ENCODE measurements at regions not wholly inside any gene's neighbourhood (a gene's known extent, or its start where the extent isn't known, plus 50 kb on each side); places are given as distances from the start of the nearest gene placed in this dataset.
A peak's percentile ranks its signal among the peaks of the same experiment; 100 is the strongest.

DNA sequence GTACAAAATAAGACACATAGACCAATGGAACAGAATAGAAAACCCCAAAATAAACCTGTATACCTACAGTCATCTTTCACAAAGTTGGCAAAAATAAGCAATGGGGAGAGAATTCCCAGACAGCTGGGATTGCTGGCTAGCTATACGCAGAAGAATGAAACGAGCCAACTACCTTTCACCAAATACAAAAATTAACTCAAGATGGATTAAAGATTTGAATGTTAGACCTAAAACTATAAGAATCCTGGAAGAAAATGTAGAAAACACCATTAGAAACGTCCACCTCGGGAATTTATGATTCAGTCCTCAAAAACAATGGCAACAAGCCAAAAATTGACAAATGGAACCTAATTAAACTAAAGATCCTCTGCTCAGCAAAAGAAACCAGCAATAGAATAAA is 408.1 kb upstream of the SLITRK1 start:
- no peaks in the 10 kb centered on the region for H4K20me1 ChIP-seq (replicated peaks; ENCODE audit: insufficient read depth)
- H3K27me3 ChIP-seq (ENCODE audit: insufficient read depth), result no peaks in the 10 kb centered on the region
- no peaks in the 10 kb centered on the region for H3K9me2 ChIP-seq (ENCODE audit: insufficient read depth)
- no peak overlapping the region for H3K27ac ChIP-seq (ENCODE audit: low read depth)
- no peaks in the 10 kb centered on the region for H3K27me3 Mint-ChIP-seq (ENCODE audit: insufficient read depth, low read depth, poor library complexity)
- no peaks in the 10 kb centered on the region for H3K79me2 ChIP-seq (replicated peaks; ENCODE audit: insufficient read depth)
- ATAC-seq (no peak), DNase-seq (ENCODE audit: low spot score) (no peak)
- H3K9me3 Mint-ChIP-seq, result no peaks in the 10 kb centered on the region
- peak overlapping the region; percentile 43; the same call in 1 of the 2 replicates for H2AFZ ChIP-seq
- H3K4me3 Mint-ChIP-seq, result no peak overlapping the region
- TF ChIP-seq, protein P1, sequence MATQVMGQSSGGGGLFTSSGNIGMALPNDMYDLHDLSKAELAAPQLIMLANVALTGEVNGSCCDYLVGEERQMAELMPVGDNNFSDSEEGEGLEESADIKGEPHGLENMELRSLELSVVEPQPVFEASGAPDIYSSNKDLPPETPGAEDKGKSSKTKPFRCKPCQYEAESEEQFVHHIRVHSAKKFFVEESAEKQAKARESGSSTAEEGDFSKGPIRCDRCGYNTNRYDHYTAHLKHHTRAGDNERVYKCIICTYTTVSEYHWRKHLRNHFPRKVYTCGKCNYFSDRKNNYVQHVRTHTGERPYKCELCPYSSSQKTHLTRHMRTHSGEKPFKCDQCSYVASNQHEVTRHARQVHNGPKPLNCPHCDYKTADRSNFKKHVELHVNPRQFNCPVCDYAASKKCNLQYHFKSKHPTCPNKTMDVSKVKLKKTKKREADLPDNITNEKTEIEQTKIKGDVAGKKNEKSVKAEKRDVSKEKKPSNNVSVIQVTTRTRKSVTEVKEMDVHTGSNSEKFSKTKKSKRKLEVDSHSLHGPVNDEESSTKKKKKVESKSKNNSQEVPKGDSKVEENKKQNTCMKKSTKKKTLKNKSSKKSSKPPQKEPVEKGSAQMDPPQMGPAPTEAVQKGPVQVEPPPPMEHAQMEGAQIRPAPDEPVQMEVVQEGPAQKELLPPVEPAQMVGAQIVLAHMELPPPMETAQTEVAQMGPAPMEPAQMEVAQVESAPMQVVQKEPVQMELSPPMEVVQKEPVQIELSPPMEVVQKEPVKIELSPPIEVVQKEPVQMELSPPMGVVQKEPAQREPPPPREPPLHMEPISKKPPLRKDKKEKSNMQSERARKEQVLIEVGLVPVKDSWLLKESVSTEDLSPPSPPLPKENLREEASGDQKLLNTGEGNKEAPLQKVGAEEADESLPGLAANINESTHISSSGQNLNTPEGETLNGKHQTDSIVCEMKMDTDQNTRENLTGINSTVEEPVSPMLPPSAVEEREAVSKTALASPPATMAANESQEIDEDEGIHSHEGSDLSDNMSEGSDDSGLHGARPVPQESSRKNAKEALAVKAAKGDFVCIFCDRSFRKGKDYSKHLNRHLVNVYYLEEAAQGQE (IDR thresholded peaks at IDR 0.05; ENCODE audit: unreplicated experiment), result no peak
- no peak for TF ChIP-seq ZNF331 (CRISPR knock-in tag; IDR thresholded peaks at IDR 0.05; ENCODE audit: low read depth)
- TF ChIP-seq EZH2phosphoT487 (IDR thresholded peaks at IDR 0.05; ENCODE audit: unreplicated experiment), result no peak
- TF ChIP-seq, protein P2, sequence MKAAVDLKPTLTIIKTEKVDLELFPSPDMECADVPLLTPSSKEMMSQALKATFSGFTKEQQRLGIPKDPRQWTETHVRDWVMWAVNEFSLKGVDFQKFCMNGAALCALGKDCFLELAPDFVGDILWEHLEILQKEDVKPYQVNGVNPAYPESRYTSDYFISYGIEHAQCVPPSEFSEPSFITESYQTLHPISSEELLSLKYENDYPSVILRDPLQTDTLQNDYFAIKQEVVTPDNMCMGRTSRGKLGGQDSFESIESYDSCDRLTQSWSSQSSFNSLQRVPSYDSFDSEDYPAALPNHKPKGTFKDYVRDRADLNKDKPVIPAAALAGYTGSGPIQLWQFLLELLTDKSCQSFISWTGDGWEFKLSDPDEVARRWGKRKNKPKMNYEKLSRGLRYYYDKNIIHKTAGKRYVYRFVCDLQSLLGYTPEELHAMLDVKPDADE (IDR thresholded peaks at IDR 0.05), result no peak
- no peak for TF ChIP-seq ZNF114 (CRISPR knock-in tag; IDR thresholded peaks at IDR 0.05)
- TF ChIP-seq JUNB (IDR thresholded peaks at IDR 0.05; ENCODE audit: unreplicated experiment), result no peak
- no peak for TF ChIP-seq EZH2 (IDR thresholded peaks at IDR 0.05; ENCODE audit: low read depth, unreplicated experiment)
- H3K27ac Mint-ChIP-seq, result no peak overlapping the region
- H3K36me3 Mint-ChIP-seq (ENCODE audit: low read depth), result no peaks in the 10 kb centered on the region
- no peak overlapping the region for H3K4me2 ChIP-seq
- H3K4me3 ChIP-seq, result no peak overlapping the region
- no peaks in the 10 kb centered on the region for H3K4me1 Mint-ChIP-seq
- no peaks in the 10 kb centered on the region for H3K36me3 ChIP-seq (ENCODE audit: insufficient read depth)
- H3K4me1 ChIP-seq (ENCODE audit: insufficient read depth), result no peaks in the 10 kb centered on the region
- no peaks in the 10 kb centered on the region for H3F3A ChIP-seq (replicated peaks; ENCODE audit: low read depth)

DNA sequence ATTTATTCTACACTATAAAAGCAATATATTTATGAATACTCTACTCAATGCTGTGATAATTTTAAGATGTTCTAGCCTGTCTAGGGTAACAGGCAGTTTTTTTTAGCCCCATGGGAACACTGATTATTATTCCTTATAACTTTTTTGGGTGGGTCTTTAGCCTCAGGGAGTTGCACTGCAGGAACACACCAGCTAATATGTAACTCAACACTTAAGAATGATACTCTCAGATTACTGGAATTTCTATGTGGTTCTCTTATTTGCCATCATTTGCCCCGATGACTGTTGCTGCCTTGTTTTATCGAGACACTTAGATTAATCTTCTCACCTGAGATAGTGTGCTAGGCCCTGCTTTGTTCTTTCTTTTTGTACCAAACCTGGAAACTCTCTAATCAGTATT is 396.9 kb upstream of the SLITRK1 start:
- H2AFZ ChIP-seq, result no peak overlapping the region; the same call in 1 of the 2 replicates
- no peaks in the 10 kb centered on the region for H3K27me3 ChIP-seq (ENCODE audit: insufficient read depth)
- H3K9me2 ChIP-seq (ENCODE audit: insufficient read depth), result no peaks in the 10 kb centered on the region
- no peaks in the 10 kb centered on the region for H3K27me3 Mint-ChIP-seq (ENCODE audit: insufficient read depth, low read depth, poor library complexity)
- no peak overlapping the region for H3K4me3 ChIP-seq
- no peaks in the 10 kb centered on the region for H3F3A ChIP-seq (replicated peaks; ENCODE audit: low read depth)
- H3K4me1 ChIP-seq (ENCODE audit: insufficient read depth), result 0 out of 2 replicates have a peak, but pooled peaks cover 4% of the 10 kb centered on the region
- H4K20me1 ChIP-seq (replicated peaks; ENCODE audit: insufficient read depth), result no peaks in the 10 kb centered on the region
- no peaks in the 10 kb centered on the region for H3K36me3 ChIP-seq (ENCODE audit: insufficient read depth)
- H3K9me3 Mint-ChIP-seq, result no peaks in the 10 kb centered on the region
- H3K4me1 Mint-ChIP-seq, result peaks cover 2% of the 10 kb centered on the region; the same call in 1 of the 3 replicates
- ATAC-seq (no peak), DNase-seq (ENCODE audit: low spot score) (no peak)
- TF ChIP-seq, protein P3, sequence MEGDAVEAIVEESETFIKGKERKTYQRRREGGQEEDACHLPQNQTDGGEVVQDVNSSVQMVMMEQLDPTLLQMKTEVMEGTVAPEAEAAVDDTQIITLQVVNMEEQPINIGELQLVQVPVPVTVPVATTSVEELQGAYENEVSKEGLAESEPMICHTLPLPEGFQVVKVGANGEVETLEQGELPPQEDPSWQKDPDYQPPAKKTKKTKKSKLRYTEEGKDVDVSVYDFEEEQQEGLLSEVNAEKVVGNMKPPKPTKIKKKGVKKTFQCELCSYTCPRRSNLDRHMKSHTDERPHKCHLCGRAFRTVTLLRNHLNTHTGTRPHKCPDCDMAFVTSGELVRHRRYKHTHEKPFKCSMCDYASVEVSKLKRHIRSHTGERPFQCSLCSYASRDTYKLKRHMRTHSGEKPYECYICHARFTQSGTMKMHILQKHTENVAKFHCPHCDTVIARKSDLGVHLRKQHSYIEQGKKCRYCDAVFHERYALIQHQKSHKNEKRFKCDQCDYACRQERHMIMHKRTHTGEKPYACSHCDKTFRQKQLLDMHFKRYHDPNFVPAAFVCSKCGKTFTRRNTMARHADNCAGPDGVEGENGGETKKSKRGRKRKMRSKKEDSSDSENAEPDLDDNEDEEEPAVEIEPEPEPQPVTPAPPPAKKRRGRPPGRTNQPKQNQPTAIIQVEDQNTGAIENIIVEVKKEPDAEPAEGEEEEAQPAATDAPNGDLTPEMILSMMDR (conservative IDR thresholded peaks at IDR 0.05; ENCODE audit: low read depth in 2 of 2), result no peak
- TF ChIP-seq EZH2phosphoT487 (IDR thresholded peaks at IDR 0.05; ENCODE audit: unreplicated experiment), result no peak
- TF ChIP-seq EZH2 (IDR thresholded peaks at IDR 0.05; ENCODE audit: low read depth, unreplicated experiment), result no peak
- TF ChIP-seq CREB1 (CRISPR knock-in tag; IDR thresholded peaks at IDR 0.05; ENCODE audit: low read depth), result no peak
- no peak for TF ChIP-seq POLR2AphosphoS5 (IDR thresholded peaks at IDR 0.05; ENCODE audit: low read depth)
- TF ChIP-seq JUNB (IDR thresholded peaks at IDR 0.05; ENCODE audit: unreplicated experiment), result no peak
- TF ChIP-seq, protein P2 (IDR thresholded peaks at IDR 0.05), result no peak
- no peak for TF ChIP-seq ZNF331 (CRISPR knock-in tag; IDR thresholded peaks at IDR 0.05; ENCODE audit: low read depth)
- TF ChIP-seq ZNF114 (CRISPR knock-in tag; IDR thresholded peaks at IDR 0.05), result no peak
- H3K36me3 Mint-ChIP-seq (ENCODE audit: low read depth), result no peaks in the 10 kb centered on the region
- no peak overlapping the region for H3K4me2 ChIP-seq
- H3K4me3 Mint-ChIP-seq, result no peak overlapping the region
- H3K27ac ChIP-seq (ENCODE audit: low read depth), result no peak overlapping the region
- no peaks in the 10 kb centered on the region for H3K79me2 ChIP-seq (replicated peaks; ENCODE audit: insufficient read depth)
- no peak overlapping the region for H3K27ac Mint-ChIP-seq
